NCI-H2227 treated with DMSO at 0.1 percent for 48 hours (cell line): ENCODE measurements at regions not wholly inside any gene's neighbourhood (a gene's known extent, or its start where the extent isn't known, plus 50 kb on each side); places are given as distances from the start of the nearest gene placed in this dataset.
"Not testable (repeated sequence)": the region's sequence is repeated elsewhere in the genome, so short reads cannot be mapped to it uniquely, and the experiment has no call there.

ENCODE experiments used
- DNase-seq: peaks from one replicate; lab custom pipeline; 2025; lab: John Stamatoyannopoulos, UW

GRCh38 chr1:104979651-104980050 is 1230.0 kb downstream of the AMY1C start:
- no peak for DNase-seq

- no peak for DNase-seq
Measured at GRCh38 chr1:104987210-104987609, 1237.5 kb downstream of the AMY1C start.

GRCh38 chr1:104989012-104989411 is 1239.3 kb downstream of the AMY1C start:
- DNase-seq = no peak

GRCh38 chr1:104991702-104992101 is 1242.0 kb downstream of the AMY1C start:
- DNase-seq = no peak

GRCh38 chr1:105000793-105001192 is 1251.1 kb downstream of the AMY1C start:
- no peak for DNase-seq

- no peak for DNase-seq
Measured at GRCh38 chr1:105004515-105004914, 1254.8 kb downstream of the AMY1C start.

GRCh38 chr1:105005594-105006195 is 1256.0 kb downstream of the AMY1C start:
- DNase-seq = no peak

GRCh38 chr1:105017587-105017986 is 1267.9 kb downstream of the AMY1C start:
- DNase-seq = no peak

GRCh38 chr1:105023719-105024118 is 1274.0 kb downstream of the AMY1C start:
- DNase-seq = no peak

- DNase-seq = no peak
Measured at GRCh38 chr1:105027838-105028471, 1278.3 kb downstream of the AMY1C start.

GRCh38 chr1:105072446-105072845 is 1322.7 kb downstream of the AMY1C start:
- DNase-seq = no peak

GRCh38 chr1:105072850-105073249 is 1323.2 kb downstream of the AMY1C start:
- DNase-seq = no peak

GRCh38 chr1:105073660-105074059 is 1324.0 kb downstream of the AMY1C start:
- no peak for DNase-seq

- DNase-seq = no peak
Measured at GRCh38 chr1:105083611-105084010, 1333.9 kb downstream of the AMY1C start.

- no peak for DNase-seq
Measured at GRCh38 chr1:105087506-105087905, 1337.8 kb downstream of the AMY1C start.

GRCh38 chr1:105088166-105088565 is 1338.5 kb downstream of the AMY1C start:
- no peak for DNase-seq

GRCh38 chr1:105093893-105094292 is 1344.2 kb downstream of the AMY1C start:
- not testable (repeated sequence) for DNase-seq

GRCh38 chr1:105100102-105100501 is 1350.4 kb downstream of the AMY1C start:
- no peak for DNase-seq

GRCh38 chr1:105101261-105101660 is 1351.6 kb downstream of the AMY1C start:
- no peak for DNase-seq

- DNase-seq = no peak
Measured at GRCh38 chr1:105102371-105102770, 1352.7 kb downstream of the AMY1C start.

- no peak for DNase-seq
Measured at GRCh38 chr1:105122041-105122440, 1372.3 kb downstream of the AMY1C start.

GRCh38 chr1:105137543-105138457 is 1388.1 kb downstream of the AMY1C start:
- DNase-seq = no peak

GRCh38 chr1:105138458-105138893 is 1388.8 kb downstream of the AMY1C start:
- no peak for DNase-seq
